ENCODE measurements at regions not wholly inside any gene's neighbourhood (a gene's known extent, or its start where the extent isn't known, plus 50 kb on each side); places are given as distances from the start of the nearest gene placed in this dataset.

GRCh38 chr6:2407525-2407924 is 162.1 kb upstream of the GMDS start:
- no peaks in the 10 kb centered on the region for H3K4me1 ChIP-seq
- TF ChIP-seq CTCF (IDR thresholded peaks at IDR 0.05) = no peak
- H3K27me3 ChIP-seq = no peaks in the 10 kb centered on the region
- no peak overlapping the region for H3K27ac ChIP-seq
- H3K4me3 ChIP-seq = no peak overlapping the region
- no peaks in the 10 kb centered on the region for H3K9me3 ChIP-seq
- intact Hi-C loops (cut with DNase I; ENCODE audit: low total_unique reads) = no loop called here
- DNase-seq = no peak
- no peaks in the 10 kb centered on the region for H3K36me3 ChIP-seq

DNA sequence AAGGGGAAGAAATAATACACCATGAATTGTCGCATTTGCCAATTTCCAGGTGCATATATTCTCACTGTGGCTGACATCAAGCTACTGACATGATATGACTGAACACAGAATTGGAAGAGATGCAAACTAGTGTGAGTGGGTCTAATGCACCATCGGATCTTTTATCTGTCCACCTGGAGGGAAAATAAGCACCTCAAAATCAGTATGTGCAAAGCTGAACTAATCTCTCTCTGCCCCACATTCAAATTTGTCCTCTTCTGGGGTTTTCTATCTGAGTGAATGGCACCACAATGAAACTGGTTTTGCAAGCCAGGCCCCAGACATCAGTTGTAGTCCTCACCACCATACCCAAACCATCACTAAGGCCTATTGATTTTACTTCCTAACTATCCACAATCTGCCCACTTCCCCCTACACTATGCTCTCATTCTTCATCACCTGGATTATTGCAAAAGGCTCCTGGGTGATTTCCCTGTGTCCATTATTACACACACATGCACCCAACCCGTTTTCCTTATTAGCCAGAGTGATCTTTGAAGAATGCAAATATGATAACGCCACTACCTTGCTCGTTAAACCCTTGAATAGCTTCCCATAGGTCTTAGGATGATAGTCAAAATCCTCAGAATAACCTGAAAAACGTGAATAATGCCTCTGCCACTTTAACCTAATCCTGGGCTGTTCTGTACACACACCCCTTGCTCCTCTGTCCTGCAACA is 159.0 kb upstream of the GMDS start:
- no peak overlapping the region for H3K27ac ChIP-seq

DNA sequence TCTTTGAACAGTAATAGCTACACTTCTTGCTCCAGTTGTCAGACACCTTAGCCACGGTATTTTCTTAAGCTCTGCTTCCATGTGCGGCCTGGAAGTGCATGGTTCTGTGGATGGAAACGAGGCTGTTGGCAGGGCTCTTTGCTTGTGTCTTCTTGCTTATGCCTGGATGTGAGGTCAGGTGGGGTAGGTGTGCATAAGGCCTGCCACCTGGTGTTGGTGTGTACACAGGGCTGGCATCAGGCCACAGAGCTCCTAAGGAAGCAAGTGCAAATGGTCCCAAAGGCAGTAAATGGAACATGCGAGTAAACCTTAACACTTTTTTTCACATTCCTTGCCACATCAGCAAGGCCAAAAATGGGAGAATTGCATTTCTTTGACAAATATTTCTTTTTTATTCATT is 158.1 kb upstream of the GMDS start:
- Histone ChIP-seq H3K9me3 (peaks cover 3 to 4% (median 4%) of the 10 kb centered on the region in 3 donors), H3K36me3 (peaks cover 19 to 27% (median 23%) of the 10 kb centered on the region in 3 donors), H3K4me1 (no peaks in the 10 kb centered on the region), H3K27ac (no peak overlapping the region), H3K4me3 (no peak overlapping the region), H3K27me3 (no peaks in the 10 kb centered on the region)
- DNase-seq = no peak
- no peak for TF ChIP-seq CTCF (IDR thresholded peaks at IDR 0.05)
- intact Hi-C loops (cut with DNase I; ENCODE audit: low total_unique reads) = no loop called here

More for the DNA sequence above, 159.0 kb upstream of the GMDS start:
- intact Hi-C loops (cut with DNase I; ENCODE audit: low total_unique reads) = no loop called here
- H3K4me1 ChIP-seq = no peaks in the 10 kb centered on the region
- no peaks in the 10 kb centered on the region for H3K27me3 ChIP-seq
- peaks cover 15 to 22% (median 17%) of the 10 kb centered on the region in 3 donors for H3K36me3 ChIP-seq
- H3K4me3 ChIP-seq = no peak overlapping the region
- TF ChIP-seq CTCF (IDR thresholded peaks at IDR 0.05) = no peak
- peaks cover 3 to 4% (median 4%) of the 10 kb centered on the region in 3 donors for H3K9me3 ChIP-seq
- no peak for DNase-seq

GRCh38 chr6:2396846-2397630 is 151.6 kb upstream of the GMDS start:
- no peak for TF ChIP-seq CTCF (IDR thresholded peaks at IDR 0.05)
- Histone ChIP-seq H3K27ac (no peak overlapping the region), H3K9me3 (peaks cover 3 to 4% (median 4%) of the 10 kb centered on the region in 3 donors), H3K4me3 (no peak overlapping the region), H3K27me3 (no peaks in the 10 kb centered on the region), H3K4me1 (peaks cover 0 to 7% (median 2%) of the 10 kb centered on the region in 4 donors), H3K36me3 (peaks cover 19 to 27% (median 23%) of the 10 kb centered on the region in 3 donors)
- peak in 1 of 2 donors; percentile 68 for DNase-seq
- intact Hi-C loops (cut with DNase I; ENCODE audit: low total_unique reads) = no loop called here

GRCh38 chr6:2396042-2396657 is 150.7 kb upstream of the GMDS start:
- Histone ChIP-seq H3K27me3 (no peaks in the 10 kb centered on the region), H3K4me3 (no peak overlapping the region), H3K27ac (no peak overlapping the region), H3K4me1 (peaks cover 0 to 7% (median 2%) of the 10 kb centered on the region in 4 donors), H3K36me3 (peaks cover 19 to 23% (median 22%) of the 10 kb centered on the region in 3 donors), H3K9me3 (peaks cover 3 to 4% (median 4%) of the 10 kb centered on the region in 3 donors)
- intact Hi-C loops (cut with DNase I; ENCODE audit: low total_unique reads) = no loop called here
- DNase-seq = no peak
- no peak for TF ChIP-seq CTCF (IDR thresholded peaks at IDR 0.05)
